ENCODE measurements at regions not wholly inside any gene's neighbourhood (a gene's known extent, or its start where the extent isn't known, plus 50 kb on each side); places are given as distances from the start of the nearest gene placed in this dataset.

DNA sequence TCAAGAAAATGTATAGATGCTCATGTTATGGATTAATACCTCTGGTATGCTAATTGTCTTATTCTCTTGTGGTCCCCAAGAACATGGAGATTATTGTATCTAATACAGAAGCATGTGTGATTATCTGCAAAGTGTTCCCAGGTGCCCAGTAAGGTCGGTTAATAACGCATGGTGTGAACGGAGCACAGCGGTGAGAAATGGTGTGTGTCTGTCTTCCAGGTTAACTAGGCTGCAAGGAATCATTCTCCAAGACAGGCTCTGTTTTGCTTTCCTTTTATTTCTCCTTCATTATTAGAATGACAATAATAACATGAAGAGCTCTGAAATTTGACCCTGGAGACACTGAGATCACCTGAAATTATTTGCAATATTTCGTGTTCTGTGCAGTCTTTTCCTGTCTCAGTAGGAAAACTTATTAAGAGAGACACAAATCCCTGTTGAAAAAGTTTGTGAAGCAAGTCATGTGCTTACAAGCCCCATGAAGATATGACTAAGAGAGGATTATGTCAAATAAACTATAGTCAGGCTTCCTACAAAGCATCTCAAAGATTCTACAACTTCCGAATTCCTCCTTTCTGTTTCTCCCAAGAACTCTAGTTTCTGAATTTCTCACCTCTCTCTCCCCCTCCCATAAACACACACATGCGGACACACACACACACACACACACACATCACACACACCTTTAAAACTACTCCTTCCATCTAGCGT lies 230.9 kb downstream of the HS3ST1 start:
- H3K4me3 ChIP-seq (ENCODE audit: low read depth, low read length), result no peak overlapping the region
- no peak for DNase-seq (ENCODE audit: low read depth)
- TF ChIP-seq, protein P1, sequence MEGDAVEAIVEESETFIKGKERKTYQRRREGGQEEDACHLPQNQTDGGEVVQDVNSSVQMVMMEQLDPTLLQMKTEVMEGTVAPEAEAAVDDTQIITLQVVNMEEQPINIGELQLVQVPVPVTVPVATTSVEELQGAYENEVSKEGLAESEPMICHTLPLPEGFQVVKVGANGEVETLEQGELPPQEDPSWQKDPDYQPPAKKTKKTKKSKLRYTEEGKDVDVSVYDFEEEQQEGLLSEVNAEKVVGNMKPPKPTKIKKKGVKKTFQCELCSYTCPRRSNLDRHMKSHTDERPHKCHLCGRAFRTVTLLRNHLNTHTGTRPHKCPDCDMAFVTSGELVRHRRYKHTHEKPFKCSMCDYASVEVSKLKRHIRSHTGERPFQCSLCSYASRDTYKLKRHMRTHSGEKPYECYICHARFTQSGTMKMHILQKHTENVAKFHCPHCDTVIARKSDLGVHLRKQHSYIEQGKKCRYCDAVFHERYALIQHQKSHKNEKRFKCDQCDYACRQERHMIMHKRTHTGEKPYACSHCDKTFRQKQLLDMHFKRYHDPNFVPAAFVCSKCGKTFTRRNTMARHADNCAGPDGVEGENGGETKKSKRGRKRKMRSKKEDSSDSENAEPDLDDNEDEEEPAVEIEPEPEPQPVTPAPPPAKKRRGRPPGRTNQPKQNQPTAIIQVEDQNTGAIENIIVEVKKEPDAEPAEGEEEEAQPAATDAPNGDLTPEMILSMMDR (IDR thresholded peaks at IDR 0.05; ENCODE audit: insufficient read depth, low read depth, low read length, missing control alignments), result no peak

GRCh38 chr4:11196927-11197522 lies 231.7 kb downstream of the HS3ST1 start:
- TF ChIP-seq, protein P1 (IDR thresholded peaks at IDR 0.05; ENCODE audit: insufficient read depth, low read depth, low read length, missing control alignments), result no peak
- H3K4me3 ChIP-seq (ENCODE audit: low read depth, low read length), result no peak overlapping the region
- DNase-seq (ENCODE audit: low read depth), result no peak

- no peak for DNase-seq (ENCODE audit: low read depth)
- no peak overlapping the region for H3K4me3 ChIP-seq (ENCODE audit: low read depth, low read length)
- TF ChIP-seq, protein P1 (IDR thresholded peaks at IDR 0.05; ENCODE audit: insufficient read depth, low read depth, low read length, missing control alignments), result no peak
These were observed 234.3 kb downstream of the HS3ST1 start for GRCh38 chr4:11194431-11194830.

DNA sequence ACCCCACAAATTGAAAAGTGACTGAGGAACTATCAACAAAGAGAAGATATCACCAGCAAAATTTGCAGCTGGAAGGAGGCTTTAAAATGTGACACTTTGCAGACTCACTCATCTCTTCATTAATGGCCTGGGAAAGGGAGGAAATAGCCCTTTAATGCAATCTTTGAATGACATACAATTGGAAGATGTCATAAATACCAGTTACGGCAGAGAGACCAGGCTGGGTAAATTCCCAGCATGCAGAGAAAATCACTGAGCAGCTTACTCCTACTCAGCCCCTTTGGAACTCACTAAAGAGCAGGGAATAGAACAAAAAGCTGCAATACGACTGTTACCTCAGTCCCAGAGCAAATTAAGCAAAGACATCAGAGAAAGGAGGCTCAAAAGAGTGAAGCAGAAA lies 238.9 kb downstream of the HS3ST1 start:
- DNase-seq (ENCODE audit: low read depth), result no peak
- TF ChIP-seq, protein P1 (IDR thresholded peaks at IDR 0.05; ENCODE audit: insufficient read depth, low read depth, low read length, missing control alignments), result no peak
- H3K4me3 ChIP-seq (ENCODE audit: low read depth, low read length), result no peak overlapping the region

GRCh38 chr4:11183356-11183740 lies 245.3 kb downstream of the HS3ST1 start:
- TF ChIP-seq, protein P1 (IDR thresholded peaks at IDR 0.05; ENCODE audit: insufficient read depth, low read depth, low read length, missing control alignments), result no peak
- no peak for DNase-seq (ENCODE audit: low read depth)
- no peak overlapping the region for H3K4me3 ChIP-seq (ENCODE audit: low read depth, low read length)

DNA sequence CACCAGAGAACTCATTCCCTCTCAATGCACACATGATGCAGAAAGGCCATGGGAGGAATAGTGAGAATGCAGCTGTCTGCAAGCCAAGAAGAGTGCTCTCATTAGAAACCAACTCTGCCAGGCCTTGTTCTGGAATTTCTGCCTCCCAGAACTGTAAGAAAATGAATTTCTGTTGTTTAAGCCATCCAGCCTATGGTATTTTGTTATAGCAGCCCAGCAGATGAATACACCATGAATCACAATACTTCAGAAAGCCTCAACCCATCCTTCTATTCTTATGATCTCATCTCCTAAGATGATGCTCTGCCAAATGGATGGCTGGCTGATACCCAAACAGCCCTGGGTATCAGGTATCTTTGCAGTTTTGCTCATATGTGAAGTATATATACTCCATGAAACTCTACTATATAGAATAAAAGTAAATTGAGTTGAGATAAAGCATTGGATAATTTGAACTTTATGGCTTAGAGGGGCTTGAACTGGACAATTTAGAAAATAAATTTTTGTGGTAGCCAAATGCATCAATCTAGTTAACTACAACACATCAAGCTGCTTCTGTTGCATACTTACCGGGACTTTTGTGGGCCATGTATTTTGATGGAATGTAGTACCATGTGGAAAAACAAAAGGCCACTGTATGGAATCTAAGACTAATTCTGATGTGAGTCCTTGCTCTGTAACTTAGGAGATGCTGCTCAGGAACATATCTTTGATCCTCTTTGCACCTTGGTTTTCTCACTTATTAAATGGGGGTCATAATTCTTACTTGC lies 245.9 kb downstream of the HS3ST1 start:
- TF ChIP-seq, protein P1 (IDR thresholded peaks at IDR 0.05; ENCODE audit: insufficient read depth, low read depth, low read length, missing control alignments), result no peak
- no peak for DNase-seq (ENCODE audit: low read depth)

More for the DNA sequence above, 245.9 kb downstream of the HS3ST1 start:
- H3K4me3 ChIP-seq (ENCODE audit: low read depth, low read length), result no peak overlapping the region

Data from GM12865 (cell line).